ENCODE measurements at regions not wholly inside any gene's neighbourhood (a gene's known extent, or its start where the extent isn't known, plus 50 kb on each side); places are given as distances from the start of the nearest gene placed in this dataset.
"Not testable (repeated sequence)": the region's sequence is repeated elsewhere in the genome, so short reads cannot be mapped to it uniquely, and the experiment has no call there.

DNA sequence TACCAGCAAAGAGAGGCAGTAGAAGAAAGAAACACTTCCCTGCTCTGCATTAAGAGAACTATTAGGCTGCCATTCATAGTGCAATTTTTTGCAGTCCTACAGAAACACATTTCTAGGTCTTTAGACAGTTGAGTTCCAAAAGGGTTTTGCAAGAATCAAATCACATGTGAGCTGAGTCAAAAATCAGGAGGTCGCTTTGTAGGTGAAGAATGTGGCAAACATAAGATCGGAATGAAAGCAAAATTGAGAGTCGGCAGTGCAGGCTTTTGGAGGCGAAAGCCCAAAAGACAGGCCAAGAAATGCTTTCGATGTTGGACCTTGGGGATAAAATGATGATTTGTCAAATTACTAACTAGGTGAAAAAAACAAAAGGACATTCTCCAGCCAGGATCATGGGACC is 213.5 kb upstream of the NRIP1 start:
- DNase-seq (ENCODE audit: low read depth in 2 of 2) = no peak

- DNase-seq (ENCODE audit: low read depth in 2 of 2) = no peak
These were observed 214.1 kb upstream of the NRIP1 start for GRCh38 chr21:15278851-15279250.

DNA sequence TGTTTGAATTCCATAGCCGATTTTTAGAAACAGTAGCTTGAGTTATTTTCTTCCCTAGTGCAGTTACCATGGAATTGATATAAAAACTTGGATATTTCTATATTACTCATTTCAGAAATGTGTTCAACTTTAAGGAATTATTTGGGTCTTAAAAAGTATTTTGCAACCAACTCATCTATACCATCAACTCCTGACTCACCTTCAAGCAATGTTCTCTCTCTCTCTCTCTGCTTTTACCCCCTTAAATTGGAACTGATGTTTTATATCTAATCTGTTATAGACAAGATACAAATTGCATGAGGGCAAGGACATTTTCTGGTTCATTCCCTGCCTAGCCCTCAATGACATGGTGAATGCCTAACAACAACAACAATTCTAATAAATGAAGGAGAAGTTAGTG is 214.7 kb upstream of the NRIP1 start:
- no peak for DNase-seq (ENCODE audit: low read depth in 2 of 2)

- DNase-seq (ENCODE audit: low read depth in 2 of 2) = no peak
These were observed 216.9 kb upstream of the NRIP1 start for GRCh38 chr21:15281714-15282113.

DNA sequence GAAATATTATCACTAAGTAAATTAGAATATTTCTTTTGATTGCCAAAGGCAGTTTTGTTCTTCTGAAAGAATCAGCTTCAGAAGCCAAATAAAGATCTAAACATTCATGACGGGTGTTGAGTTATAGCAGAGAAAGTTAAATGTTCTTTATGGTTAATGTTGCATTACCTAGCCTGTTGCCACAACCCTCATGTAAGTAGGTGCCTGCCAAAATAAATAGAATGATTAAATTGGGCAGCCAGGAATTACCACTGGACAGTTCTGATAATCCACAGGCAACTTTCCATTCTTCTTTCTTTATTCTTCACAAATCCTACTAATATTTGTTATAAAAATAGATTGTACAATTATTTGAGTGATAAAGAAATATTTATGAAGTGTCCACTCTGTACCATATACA is 217.9 kb upstream of the NRIP1 start:
- no peak for DNase-seq (ENCODE audit: low read depth in 2 of 2)

GRCh38 chr21:15283138-15283537 is 218.3 kb upstream of the NRIP1 start:
- no peak for DNase-seq (ENCODE audit: low read depth in 2 of 2)

DNA sequence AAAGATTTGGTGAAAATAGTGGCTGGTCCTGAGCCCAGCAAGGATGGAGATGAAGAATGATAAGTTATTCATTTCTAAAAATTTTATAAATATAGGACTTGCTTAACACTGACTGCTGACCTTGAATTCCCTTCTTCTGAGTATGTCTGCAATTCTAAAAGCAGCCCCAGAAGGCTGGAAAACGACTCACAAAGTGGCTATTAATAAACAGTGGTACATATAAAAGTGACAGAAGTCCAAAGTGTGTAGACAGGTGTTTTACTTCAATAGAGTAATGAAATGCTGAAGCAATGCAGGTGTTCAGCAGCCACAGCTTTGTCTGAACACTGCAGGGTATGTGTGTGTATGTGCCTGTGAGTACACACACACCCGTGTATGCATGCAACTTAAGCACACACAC is 219.0 kb upstream of the NRIP1 start:
- DNase-seq (ENCODE audit: low read depth in 2 of 2) = no peak

DNA sequence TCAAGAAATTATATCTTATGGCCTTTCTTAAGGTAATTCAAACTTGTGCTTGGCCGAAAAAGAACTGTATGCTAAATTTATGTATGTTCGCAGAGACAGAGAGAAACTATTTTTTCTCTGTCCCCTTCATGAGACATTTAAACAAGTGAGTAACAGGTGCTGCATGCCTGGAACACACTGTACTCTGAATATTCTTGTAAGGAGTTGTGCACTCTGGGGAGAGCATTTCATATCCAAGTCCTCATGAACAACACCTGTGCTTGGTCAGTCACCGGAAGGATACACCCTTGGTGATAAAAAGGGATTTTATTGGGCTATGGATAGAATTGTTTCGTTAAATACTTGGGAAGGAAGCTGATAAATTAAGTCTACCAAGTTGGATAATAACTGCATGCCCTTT is 220.8 kb upstream of the NRIP1 start:
- no peak for DNase-seq (ENCODE audit: low read depth in 2 of 2)

GRCh38 chr21:15289246-15289645 is 224.4 kb upstream of the NRIP1 start:
- no peak for DNase-seq (ENCODE audit: low read depth in 2 of 2)

DNA sequence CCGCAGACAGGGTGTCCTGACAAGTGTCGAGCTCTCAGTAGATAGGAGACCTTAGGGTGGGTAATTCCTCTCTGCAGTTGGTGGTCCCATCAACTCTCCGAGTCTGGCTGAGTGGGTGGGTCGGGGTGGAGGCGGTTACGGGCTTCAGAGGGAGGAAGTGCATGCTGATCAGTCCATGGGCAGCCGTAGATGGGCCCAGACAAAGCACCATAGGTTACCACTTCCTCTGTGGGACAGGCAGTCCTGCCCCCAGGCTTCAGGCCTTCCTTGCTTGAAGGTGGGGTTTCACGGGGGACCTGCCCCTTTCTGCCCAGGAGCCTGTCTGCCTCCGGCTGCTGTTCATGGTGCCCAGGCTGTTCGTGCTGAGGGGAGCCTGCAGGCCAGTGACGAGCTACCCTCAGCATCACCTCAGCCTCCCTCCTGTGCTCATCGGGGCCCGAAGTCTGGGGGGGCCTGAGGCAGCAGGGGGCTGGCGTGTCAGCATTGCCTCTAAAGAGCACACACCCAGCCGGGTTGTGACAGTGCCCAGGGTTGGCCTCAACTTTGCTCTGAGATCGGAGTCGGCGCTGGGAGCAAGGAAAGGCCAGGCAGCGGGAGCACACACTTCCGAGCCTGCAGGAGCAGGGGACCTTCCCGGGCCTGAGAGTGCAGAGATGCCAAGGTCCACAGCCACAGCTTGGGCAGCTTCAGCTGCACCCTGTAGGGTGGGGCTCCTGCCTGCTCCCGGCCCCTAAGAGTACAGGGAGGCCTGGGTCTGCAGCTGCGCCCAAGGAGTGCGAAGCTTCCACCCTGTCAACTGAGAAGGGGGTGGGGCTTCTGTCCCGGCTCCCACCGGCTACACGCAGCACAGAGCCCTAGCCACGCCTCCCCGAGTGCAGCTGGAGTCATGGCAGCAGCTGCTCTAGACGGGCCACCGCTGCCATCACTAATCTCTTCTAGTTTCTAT is 225.4 kb upstream of the NRIP1 start:
- DNase-seq (ENCODE audit: low read depth in 2 of 2) = no peak

DNA sequence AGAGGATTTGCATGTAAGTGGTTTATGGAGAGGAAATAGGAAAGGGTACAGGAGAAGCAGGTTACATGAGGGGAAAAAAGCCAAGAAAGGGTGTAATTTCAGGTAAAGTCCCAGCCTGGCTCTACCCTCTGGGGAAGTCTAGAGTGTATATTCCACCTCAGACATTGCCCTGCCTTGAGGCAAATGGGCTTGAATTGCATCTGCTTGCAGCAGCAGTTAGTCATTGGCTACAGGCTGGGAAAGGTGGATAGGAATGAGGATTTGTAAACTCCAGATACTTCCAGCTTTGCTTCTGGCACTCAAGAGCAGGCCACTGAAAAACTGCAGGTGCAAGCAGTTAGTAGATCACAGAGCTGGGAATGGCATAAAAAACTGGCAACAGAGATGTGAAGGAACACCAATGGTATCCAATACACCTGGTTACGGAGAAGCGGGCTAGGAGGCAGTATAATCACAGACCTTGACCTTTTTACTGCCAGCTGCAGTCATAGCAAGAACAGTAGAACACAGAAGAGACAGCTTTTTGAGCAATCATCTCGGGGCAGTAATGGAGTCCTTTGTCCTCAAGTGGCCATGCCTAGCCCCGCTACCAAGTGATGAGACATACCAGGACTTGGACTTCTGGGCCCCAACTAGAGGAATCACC is 226.9 kb upstream of the NRIP1 start:
- no peak for DNase-seq (ENCODE audit: low read depth in 2 of 2)

DNA sequence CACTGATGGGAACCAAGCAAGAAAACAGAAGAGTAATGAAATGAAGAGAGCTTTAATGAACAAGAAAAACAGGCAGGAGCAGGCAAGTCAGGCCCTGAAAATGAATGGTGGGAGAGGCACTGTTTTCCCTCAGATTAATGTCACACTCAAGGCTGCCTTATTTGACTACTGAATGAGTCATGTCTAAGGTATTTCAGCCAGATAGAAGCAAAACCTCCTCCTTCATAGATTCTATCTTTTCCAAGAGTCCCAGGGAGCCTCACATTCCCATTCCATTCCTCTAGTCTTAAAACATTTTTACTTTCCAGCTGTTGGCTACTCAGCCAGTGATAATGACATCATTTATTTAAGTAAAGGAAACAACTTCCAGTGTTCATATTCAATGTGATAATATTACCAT is 228.4 kb upstream of the NRIP1 start:
- no peak for DNase-seq (ENCODE audit: low read depth in 2 of 2)

DNA sequence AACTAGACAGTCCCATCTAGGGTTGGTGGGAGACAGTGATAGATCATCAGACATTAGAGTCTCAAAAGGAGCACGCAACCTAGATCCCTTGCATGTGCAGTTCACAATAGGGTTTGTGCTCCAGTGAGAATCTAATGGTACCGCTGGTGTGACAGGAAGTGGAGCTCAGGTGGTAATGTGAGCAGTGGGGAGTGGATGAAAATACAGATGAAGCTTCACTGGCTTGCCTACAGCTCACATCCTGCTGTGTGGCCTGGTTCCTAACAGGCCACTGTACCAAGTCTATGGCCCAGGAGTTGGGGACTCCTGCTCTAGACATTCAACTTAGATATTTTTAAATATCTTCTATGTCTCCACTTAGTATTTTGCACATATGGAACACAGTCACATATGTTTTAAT is 231.1 kb upstream of the NRIP1 start:
- DNase-seq (ENCODE audit: low read depth in 2 of 2) = no peak

- no peak for DNase-seq (ENCODE audit: low read depth in 2 of 2)
These were observed 233.0 kb upstream of the NRIP1 start for GRCh38 chr21:15297824-15298223.

DNA sequence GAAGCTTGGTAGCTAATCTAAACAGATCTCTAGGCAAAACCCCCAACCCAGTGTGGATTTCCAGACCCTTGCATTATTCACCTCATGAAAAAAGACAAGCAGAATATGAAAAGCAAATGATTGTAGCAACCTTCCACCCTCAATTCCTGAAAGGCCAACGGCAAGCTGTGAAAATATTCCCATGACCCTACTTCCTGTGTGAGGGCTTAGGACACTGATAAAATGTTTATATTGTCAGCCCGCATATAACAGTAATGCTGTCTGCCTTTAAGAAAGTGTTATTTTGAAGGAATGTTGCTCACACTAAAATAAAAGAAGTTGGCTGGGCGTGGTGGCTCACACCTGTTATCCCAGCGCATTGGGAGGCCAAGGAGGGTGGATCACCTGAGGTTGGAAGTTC is 233.5 kb upstream of the NRIP1 start:
- no peak for DNase-seq (ENCODE audit: low read depth in 2 of 2)

- not testable (repeated sequence) for DNase-seq (ENCODE audit: low read depth in 2 of 2)
These were observed 234.0 kb upstream of the NRIP1 start for GRCh38 chr21:15298755-15299154.

DNA sequence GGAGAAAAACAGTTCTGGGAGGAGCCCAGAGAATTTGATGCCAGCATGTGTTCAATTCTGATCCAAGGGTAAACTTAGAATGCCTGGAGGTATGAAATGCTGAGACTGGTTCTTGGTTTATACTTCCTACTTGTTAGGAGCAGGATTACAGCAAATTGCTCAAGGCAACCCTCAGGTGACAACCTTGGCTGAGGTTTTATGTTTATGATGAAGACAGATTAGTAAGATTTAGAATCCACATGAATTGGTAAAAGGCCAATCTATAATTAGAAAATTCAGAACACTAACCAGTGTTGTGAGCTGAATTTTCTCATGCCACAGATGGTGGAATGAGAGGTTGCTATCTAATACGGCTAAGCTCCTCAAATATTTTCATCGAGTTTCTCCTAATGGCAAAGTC is 235.3 kb upstream of the NRIP1 start:
- DNase-seq (ENCODE audit: low read depth in 2 of 2) = no peak

DNA sequence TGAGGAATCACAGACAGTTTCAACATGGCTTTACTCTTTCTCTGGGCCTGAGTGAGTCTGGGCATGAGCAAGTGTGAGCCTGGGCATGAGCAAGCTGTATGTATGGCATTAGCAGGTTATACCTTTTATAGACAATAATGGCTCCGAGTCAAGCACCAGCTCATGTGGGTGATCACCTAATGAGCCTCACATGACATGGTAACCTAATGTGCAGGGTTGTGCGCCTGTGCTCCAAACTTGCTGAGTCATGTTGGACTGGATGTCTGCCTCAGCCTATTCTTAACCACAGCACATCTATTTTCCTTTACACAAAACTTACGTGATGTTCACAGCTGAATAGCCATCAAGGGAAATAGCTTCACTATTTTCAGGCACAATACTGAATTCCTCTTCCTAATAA is 236.2 kb upstream of the NRIP1 start:
- no peak for DNase-seq (ENCODE audit: low read depth in 2 of 2)

DNA sequence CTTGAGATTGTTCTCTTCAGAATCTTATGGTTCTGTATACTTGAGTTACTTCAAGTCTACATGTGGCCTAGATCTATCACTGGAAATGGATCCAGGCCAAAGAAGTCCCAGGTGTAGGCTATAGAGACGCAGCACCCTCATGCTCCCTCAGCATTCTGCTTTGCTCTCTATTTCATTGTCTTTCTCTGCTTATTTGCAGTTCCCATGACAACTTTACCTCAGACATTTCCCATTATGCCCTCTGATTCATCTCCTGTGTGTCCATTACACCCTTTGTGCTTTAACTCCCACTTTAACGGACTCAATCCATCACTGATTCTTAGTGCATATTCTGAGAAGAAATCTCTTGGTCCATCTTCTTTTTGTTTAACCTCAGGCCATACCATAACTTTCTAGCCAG is 236.9 kb upstream of the NRIP1 start:
- no peak for DNase-seq (ENCODE audit: low read depth in 2 of 2)

DNA sequence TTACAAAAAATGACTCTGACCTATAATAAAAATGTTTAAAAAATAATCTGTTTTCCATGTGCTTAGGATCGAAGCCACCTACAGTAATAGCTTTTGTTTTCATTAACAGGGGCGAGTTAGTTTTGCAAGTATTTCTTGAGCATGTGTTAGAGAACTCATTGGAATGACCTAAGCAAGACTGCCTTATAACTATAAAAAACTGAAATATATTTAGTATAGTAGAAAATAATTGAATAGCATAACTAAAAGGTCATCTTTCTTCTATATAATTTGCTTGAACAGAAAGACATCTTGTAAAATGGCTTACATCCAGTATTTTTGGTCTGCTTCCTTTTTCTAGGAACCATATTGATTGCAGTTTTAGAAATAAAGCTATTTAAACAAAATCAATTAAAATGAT is 241.5 kb upstream of the NRIP1 start:
- no peak for DNase-seq (ENCODE audit: low read depth in 2 of 2)

DNA sequence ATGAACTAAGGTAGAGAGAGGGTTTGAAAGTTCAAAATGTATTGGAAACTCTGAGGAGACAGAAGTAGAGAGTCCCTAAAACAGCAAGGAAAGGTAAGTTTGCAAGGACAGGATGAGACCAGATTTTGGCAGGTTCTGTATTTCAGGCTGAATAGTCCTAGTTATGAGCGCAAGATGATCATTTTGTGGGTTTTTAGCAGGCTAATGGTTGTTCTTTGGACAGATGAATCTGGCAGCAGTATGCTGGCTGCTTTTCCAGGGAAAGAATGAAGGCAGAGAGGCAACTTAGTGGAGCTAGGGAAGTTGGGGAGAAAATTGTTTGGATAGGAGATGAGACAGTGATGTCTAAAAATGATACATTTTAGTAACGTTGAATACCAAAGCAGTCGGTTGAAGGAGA is 243.5 kb upstream of the NRIP1 start:
- no peak for DNase-seq (ENCODE audit: low read depth in 2 of 2)

GRCh38 chr21:15309022-15309590 is 244.3 kb upstream of the NRIP1 start:
- DNase-seq (ENCODE audit: low read depth in 2 of 2) = no peak

GRCh38 chr21:15309721-15310120 is 244.9 kb upstream of the NRIP1 start:
- DNase-seq (ENCODE audit: low read depth in 2 of 2) = no peak
